Parathyroid adenoma (tissue), 2 donors: ENCODE measurements at regions not wholly inside any gene's neighbourhood (a gene's known extent, or its start where the extent isn't known, plus 50 kb on each side); places are given as distances from the start of the nearest gene placed in this dataset.

Source experiments
- H2AFZ ChIP-seq: fragments of 300-600 bp; sonication (generic); one replicate; pipeline ENCODE4 v1.7.0; 2017; ENCODE audit warnings: antibody characterized with exemption, mild to moderate bottlenecking
- H3K27ac ChIP-seq: fragments of 300-600 bp; sonication (generic); one replicate; pipeline ENCODE4 v1.7.0; 2017
- H3K27me3 ChIP-seq: fragments of 300-600 bp; sonication (generic); one replicate; pipeline ENCODE4 v1.7.0; 2017; ENCODE audit warnings: low read length; ENCODE audit not compliant: control insufficient read depth, insufficient read depth
- H3K36me3 ChIP-seq: fragments of 300-600 bp; sonication (generic); one replicate; pipeline ENCODE4 v1.7.0; 2017; ENCODE audit warnings: low read length; ENCODE audit not compliant: control insufficient read depth, insufficient read depth
- H3K4me1 ChIP-seq: fragments of 300-600 bp; sonication (generic); one replicate; pipeline ENCODE4 v1.7.0; 2017; ENCODE audit warnings: control low read depth
- H3K4me2 ChIP-seq: fragments of 300-600 bp; sonication (generic); one replicate; pipeline ENCODE4 v1.7.0; 2017; ENCODE audit warnings: low read length
- H3K4me3 ChIP-seq: fragments of 300-600 bp; sonication (generic); one replicate; pipeline ENCODE4 v1.7.0; 2017; ENCODE audit warnings: low read depth, low read length
- H3K79me2 ChIP-seq: fragments of 300-600 bp; sonication (generic); one replicate; pipeline ENCODE4 v1.7.0; 2017; ENCODE audit warnings: control low read depth
- H3K9ac ChIP-seq: fragments of 300-600 bp; sonication (generic); one replicate; pipeline ENCODE4 v1.7.0; 2017; ENCODE audit warnings: mild to moderate bottlenecking
- H3K9me3 ChIP-seq: fragments of 300-600 bp; sonication (generic); one replicate; pipeline ENCODE4 v1.7.0; 2017; ENCODE audit warnings: low read length; ENCODE audit not compliant: control insufficient read depth
- TF ChIP-seq, protein P1 (sequence below): fragments of 300-600 bp; sonication (generic); IDR thresholded peaks from one replicate; pipeline ENCODE4 v1.7.0; 2017; ENCODE audit warnings: antibody characterized with exemption, mild to moderate bottlenecking
- donor health status: primary hyperparathyroidism.

GRCh38 chr2:219905640-219906039, 278.2 kb downstream of the SLC4A3 start:
- Histone ChIP-seq H3K4me1 (no peaks in the 10 kb centered on the region), H3K27ac (no peak overlapping the region), H3K9me3 (no peaks in the 10 kb centered on the region), H3K27me3 (no peaks in the 10 kb centered on the region), H3K4me2 (no peak overlapping the region), H3K36me3 (no peaks in the 10 kb centered on the region), H3K4me3 (no peak overlapping the region), H3K79me2 (no peaks in the 10 kb centered on the region), H2AFZ (no peak overlapping the region), H3K9ac (no peak overlapping the region)
- TF ChIP-seq, protein P1, sequence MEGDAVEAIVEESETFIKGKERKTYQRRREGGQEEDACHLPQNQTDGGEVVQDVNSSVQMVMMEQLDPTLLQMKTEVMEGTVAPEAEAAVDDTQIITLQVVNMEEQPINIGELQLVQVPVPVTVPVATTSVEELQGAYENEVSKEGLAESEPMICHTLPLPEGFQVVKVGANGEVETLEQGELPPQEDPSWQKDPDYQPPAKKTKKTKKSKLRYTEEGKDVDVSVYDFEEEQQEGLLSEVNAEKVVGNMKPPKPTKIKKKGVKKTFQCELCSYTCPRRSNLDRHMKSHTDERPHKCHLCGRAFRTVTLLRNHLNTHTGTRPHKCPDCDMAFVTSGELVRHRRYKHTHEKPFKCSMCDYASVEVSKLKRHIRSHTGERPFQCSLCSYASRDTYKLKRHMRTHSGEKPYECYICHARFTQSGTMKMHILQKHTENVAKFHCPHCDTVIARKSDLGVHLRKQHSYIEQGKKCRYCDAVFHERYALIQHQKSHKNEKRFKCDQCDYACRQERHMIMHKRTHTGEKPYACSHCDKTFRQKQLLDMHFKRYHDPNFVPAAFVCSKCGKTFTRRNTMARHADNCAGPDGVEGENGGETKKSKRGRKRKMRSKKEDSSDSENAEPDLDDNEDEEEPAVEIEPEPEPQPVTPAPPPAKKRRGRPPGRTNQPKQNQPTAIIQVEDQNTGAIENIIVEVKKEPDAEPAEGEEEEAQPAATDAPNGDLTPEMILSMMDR: no peak

- TF ChIP-seq, protein P1: no peak
- Histone ChIP-seq H3K4me1 (no peaks in the 10 kb centered on the region), H3K27me3 (no peaks in the 10 kb centered on the region), H3K27ac (no peak overlapping the region), H3K36me3 (no peaks in the 10 kb centered on the region), H3K4me3 (no peak overlapping the region), H3K4me2 (no peak overlapping the region), H3K79me2 (no peaks in the 10 kb centered on the region), H3K9ac (no peak overlapping the region), H3K9me3 (no peaks in the 10 kb centered on the region), H2AFZ (no peak overlapping the region)
These were observed 278.9 kb downstream of the SLC4A3 start for GRCh38 chr2:219906114-219907010.

DNA sequence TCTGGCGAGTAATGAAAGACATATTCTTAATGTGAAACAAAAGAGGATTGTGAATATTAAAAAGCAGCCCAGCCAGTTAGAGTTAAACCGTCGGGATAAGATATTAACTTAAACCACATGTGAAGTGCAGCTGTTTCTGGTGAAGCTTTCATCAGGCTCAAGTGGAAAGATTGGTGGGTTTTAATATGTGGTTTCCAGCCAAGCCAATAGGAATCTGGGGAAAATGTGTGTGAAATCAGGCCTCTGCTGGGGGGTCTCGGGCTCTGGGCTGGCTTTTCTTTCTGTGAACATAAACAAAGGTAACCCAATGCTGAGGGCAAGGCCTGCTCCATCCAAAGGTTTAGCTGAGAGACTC, 279.6 kb downstream of the SLC4A3 start:
- Histone ChIP-seq H3K36me3 (no peaks in the 10 kb centered on the region), H2AFZ (no peak overlapping the region), H3K27me3 (no peaks in the 10 kb centered on the region), H3K79me2 (no peaks in the 10 kb centered on the region), H3K9me3 (no peaks in the 10 kb centered on the region), H3K4me1 (no peaks in the 10 kb centered on the region), H3K4me3 (no peak overlapping the region), H3K9ac (no peak overlapping the region), H3K4me2 (no peak overlapping the region), H3K27ac (no peak overlapping the region)
- TF ChIP-seq, protein P1: no peak

DNA sequence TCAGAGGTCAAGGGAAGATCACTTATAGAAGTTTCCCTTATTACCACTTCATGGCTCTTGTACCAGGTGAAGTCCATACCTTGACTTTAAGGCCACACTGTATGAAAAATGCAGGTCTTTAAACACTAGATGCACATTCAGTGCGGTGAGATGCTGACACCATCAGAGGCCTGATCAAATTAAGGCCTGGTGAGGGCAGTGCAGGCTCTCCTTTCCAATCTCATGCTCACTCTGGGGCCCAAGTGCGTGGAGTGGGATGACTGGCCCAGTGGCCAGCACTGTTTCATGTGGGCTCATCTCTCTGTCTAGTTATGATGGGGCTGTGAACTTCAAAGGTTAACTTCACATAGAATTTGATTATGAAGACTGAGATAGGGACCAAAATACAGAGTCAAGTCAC, 281.1 kb downstream of the SLC4A3 start:
- Histone ChIP-seq H3K4me3 (no peak overlapping the region), H3K36me3 (no peaks in the 10 kb centered on the region), H3K9ac (no peak overlapping the region), H3K27ac (no peak overlapping the region), H3K4me2 (no peak overlapping the region), H3K4me1 (no peaks in the 10 kb centered on the region), H3K79me2 (no peaks in the 10 kb centered on the region), H3K9me3 (no peaks in the 10 kb centered on the region), H2AFZ (no peak overlapping the region), H3K27me3 (no peaks in the 10 kb centered on the region)
- TF ChIP-seq, protein P1: no peak

DNA sequence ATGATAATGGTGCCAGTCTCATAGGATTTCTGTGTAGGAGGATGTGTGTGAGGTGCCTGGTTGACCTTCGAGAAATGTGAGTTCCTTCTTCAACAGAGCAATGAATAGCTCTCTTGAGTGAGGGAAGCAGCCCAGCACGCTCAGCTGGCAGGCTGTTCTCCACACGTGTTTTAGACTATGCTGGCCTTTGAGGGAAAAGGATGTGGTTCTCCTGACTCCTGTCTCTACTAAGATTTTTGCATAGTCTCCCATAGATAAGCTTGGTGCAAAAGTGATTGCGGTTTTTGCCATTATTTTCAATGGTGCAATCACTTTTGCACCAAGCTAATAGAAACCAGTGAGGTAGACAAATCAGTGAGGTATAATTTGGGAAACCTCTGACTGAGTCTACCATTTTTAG, 284.1 kb downstream of the SLC4A3 start:
- TF ChIP-seq, protein P1: no peak
- H3K27ac ChIP-seq: no peak overlapping the region
- no peaks in the 10 kb centered on the region for H3K9me3 ChIP-seq
- H3K27me3 ChIP-seq: no peaks in the 10 kb centered on the region
- no peak overlapping the region for H3K4me3 ChIP-seq
- H3K79me2 ChIP-seq: no peaks in the 10 kb centered on the region
- no peak overlapping the region for H2AFZ ChIP-seq
- H3K4me1 ChIP-seq: no peaks in the 10 kb centered on the region
- H3K36me3 ChIP-seq: no peaks in the 10 kb centered on the region
- no peak overlapping the region for H3K4me2 ChIP-seq
- H3K9ac ChIP-seq: no peak overlapping the region
